ENCODE measurements at regions not wholly inside any gene's neighbourhood (a gene's known extent, or its start where the extent isn't known, plus 50 kb on each side); places are given as distances from the start of the nearest gene placed in this dataset.

DNA sequence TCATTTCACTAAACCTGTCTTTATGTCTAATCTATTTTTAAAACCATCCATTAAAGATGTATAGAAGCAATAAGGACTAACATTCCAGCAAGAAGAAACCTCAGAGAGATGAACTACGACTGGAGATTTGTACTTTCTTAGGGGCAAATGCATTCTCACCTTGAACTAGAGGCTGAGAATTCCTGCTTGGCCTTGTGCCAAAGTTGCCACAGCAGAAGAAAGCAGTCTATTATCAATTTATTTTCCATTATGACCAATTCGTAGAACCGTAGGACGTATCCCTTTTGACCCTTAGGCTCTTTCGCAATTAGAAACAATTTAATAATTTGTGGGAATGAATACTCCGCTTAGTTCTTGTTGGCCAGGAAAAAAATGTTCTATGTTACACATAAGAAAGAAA is 1647.4 kb upstream of the CDH9 start:
- no peaks in the 10 kb centered on the region for H3K4me1 ChIP-seq (replicated peaks)
- H3K4me3 ChIP-seq, result no peak overlapping the region
- H3K9me3 ChIP-seq, result no peaks in the 10 kb centered on the region
- DNase-seq (ENCODE audit: low spot score), result no peak
- TF ChIP-seq, protein P1, sequence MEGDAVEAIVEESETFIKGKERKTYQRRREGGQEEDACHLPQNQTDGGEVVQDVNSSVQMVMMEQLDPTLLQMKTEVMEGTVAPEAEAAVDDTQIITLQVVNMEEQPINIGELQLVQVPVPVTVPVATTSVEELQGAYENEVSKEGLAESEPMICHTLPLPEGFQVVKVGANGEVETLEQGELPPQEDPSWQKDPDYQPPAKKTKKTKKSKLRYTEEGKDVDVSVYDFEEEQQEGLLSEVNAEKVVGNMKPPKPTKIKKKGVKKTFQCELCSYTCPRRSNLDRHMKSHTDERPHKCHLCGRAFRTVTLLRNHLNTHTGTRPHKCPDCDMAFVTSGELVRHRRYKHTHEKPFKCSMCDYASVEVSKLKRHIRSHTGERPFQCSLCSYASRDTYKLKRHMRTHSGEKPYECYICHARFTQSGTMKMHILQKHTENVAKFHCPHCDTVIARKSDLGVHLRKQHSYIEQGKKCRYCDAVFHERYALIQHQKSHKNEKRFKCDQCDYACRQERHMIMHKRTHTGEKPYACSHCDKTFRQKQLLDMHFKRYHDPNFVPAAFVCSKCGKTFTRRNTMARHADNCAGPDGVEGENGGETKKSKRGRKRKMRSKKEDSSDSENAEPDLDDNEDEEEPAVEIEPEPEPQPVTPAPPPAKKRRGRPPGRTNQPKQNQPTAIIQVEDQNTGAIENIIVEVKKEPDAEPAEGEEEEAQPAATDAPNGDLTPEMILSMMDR (IDR thresholded peaks at IDR 0.05), result no peak
- no peak for TF ChIP-seq POLR2AphosphoS5 (IDR thresholded peaks at IDR 0.05)
- TF ChIP-seq POLR2A (IDR thresholded peaks at IDR 0.05), result no peak
- no peaks in the 10 kb centered on the region for H3K36me3 ChIP-seq
- intact Hi-C loops (cut with DNase I), result no loop called here
- no peak overlapping the region for H3K27ac ChIP-seq
- WGBS, result 81% methylated on average over 6 of the region's 6 CpGs
- no peaks in the 10 kb centered on the region for H3K27me3 ChIP-seq (replicated peaks; ENCODE audit: insufficient read depth)

DNA sequence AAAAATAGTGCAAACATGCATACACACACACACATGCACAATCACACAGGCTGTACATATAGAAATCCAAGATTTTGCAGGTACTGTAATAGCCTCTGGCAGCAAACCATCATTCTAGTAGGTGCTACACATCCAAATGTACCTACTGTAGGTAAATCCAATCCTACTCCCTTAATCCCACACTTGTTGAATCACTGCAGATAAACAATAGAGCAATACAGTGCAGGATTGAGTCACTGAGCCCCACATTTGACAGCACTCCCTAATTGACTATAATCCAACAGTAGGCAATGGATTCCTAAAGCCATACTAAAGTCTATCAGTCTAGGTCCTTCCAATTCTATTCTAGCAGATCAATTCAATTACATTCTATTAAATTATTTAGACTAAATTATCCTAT is 1640.5 kb upstream of the CDH9 start:
- TF ChIP-seq POLR2AphosphoS5 (IDR thresholded peaks at IDR 0.05), result no peak
- no peak for TF ChIP-seq POLR2A (IDR thresholded peaks at IDR 0.05)
- TF ChIP-seq, protein P1 (IDR thresholded peaks at IDR 0.05), result no peak
- H3K36me3 ChIP-seq, result no peaks in the 10 kb centered on the region
- intact Hi-C loops (cut with DNase I), result no loop called here
- H3K4me3 ChIP-seq, result no peak overlapping the region
- H3K4me1 ChIP-seq (replicated peaks), result no peaks in the 10 kb centered on the region
- H3K27ac ChIP-seq, result no peak overlapping the region
- no peaks in the 10 kb centered on the region for H3K9me3 ChIP-seq
- DNase-seq (ENCODE audit: low spot score), result no peak
- H3K27me3 ChIP-seq (replicated peaks; ENCODE audit: insufficient read depth), result no peaks in the 10 kb centered on the region

DNA sequence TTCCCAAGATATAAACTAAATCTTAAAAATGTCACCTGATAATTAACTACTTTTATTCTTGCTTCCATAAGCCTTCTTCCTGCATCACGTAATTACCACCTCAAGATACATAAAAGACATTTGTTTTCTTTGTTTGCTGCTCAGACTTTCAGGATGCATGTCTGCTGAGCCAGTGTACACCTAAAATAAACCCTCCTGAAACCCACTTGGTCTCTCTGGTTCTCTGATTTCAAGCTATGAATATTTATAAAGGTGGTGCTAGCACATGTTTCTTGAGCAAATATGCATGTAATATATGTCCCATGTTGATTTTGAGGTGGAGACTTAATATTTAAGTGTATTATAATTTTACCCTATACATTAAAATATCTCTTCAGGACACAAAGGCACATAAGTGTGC is 1627.7 kb upstream of the CDH9 start:
- intact Hi-C loops (cut with DNase I), result no loop called here
- H3K36me3 ChIP-seq, result no peaks in the 10 kb centered on the region
- H3K27ac ChIP-seq, result no peak overlapping the region
- no peaks in the 10 kb centered on the region for H3K9me3 ChIP-seq
- H3K4me1 ChIP-seq (replicated peaks), result no peaks in the 10 kb centered on the region
- H3K4me3 ChIP-seq, result no peak overlapping the region
- no peak for DNase-seq (ENCODE audit: low spot score)
- WGBS, result 80% methylated on average over 1 of the region's 1 CpG
- TF ChIP-seq POLR2A (IDR thresholded peaks at IDR 0.05) (no peak), POLR2AphosphoS5 (IDR thresholded peaks at IDR 0.05) (no peak)
- TF ChIP-seq, protein P1 (IDR thresholded peaks at IDR 0.05), result no peak
- H3K27me3 ChIP-seq (replicated peaks; ENCODE audit: insufficient read depth), result no peaks in the 10 kb centered on the region

DNA sequence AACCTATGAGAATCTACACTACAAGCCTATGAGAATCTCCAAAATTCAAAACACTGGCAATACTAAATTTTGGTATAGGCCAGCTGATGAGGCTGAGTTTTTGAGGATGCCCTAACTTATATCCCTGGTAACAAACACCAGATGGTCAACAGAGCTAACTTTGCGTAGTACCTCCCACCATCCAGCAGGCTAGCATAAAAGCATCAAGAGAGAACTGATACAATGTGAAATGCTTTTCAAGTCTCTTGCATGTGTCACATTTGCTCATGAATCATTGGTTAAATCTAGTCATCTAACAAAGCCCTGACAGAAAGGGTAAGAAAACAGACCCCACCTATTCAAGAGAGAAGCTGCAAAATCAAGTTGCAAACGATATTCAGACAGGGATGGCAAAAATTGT is 1609.7 kb upstream of the CDH9 start:
- no peaks in the 10 kb centered on the region for H3K36me3 ChIP-seq
- H3K9me3 ChIP-seq, result no peaks in the 10 kb centered on the region
- intact Hi-C loops (cut with DNase I), result no loop called here
- H3K27me3 ChIP-seq (replicated peaks; ENCODE audit: insufficient read depth), result no peaks in the 10 kb centered on the region
- 88% methylated on average over 2 of the region's 2 CpGs for WGBS
- no peak for TF ChIP-seq POLR2A (IDR thresholded peaks at IDR 0.05)
- no peak for TF ChIP-seq POLR2AphosphoS5 (IDR thresholded peaks at IDR 0.05)
- TF ChIP-seq, protein P1 (IDR thresholded peaks at IDR 0.05), result no peak
- DNase-seq (ENCODE audit: low spot score), result no peak
- H3K27ac ChIP-seq, result no peak overlapping the region
- no peaks in the 10 kb centered on the region for H3K4me1 ChIP-seq (replicated peaks)
- no peak overlapping the region for H3K4me3 ChIP-seq

DNA sequence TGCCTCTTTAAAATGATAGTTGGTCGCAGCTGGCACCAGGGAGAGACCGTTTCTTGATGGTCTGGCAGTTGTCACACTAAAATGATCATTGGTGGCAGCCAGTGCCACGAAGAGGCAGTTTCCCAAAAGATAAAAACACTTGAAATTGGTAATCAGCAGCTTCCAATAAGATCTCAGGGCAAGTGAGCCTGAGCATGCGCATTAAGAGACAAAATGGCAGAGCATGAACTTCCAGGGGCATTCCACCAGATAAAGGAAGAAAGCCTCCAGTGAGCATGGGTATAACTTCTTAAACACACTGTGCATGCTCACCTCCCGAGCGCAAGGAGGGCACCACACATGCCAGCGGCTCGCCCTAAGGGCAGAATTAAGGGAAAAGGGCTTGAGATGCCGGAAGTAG is 1594.2 kb upstream of the CDH9 start:
- no peak overlapping the region for H3K27ac ChIP-seq
- H3K4me3 ChIP-seq, result no peak overlapping the region
- no peak for TF ChIP-seq POLR2A (IDR thresholded peaks at IDR 0.05)
- TF ChIP-seq, protein P1 (IDR thresholded peaks at IDR 0.05), result no peak
- TF ChIP-seq POLR2AphosphoS5 (IDR thresholded peaks at IDR 0.05), result no peak
- H3K36me3 ChIP-seq, result no peaks in the 10 kb centered on the region
- intact Hi-C loops (cut with DNase I), result no loop called here
- H3K27me3 ChIP-seq (replicated peaks; ENCODE audit: insufficient read depth), result no peaks in the 10 kb centered on the region
- H3K9me3 ChIP-seq, result no peaks in the 10 kb centered on the region
- no peak for DNase-seq (ENCODE audit: low spot score)
- 92% methylated on average over 9 of the region's 9 CpGs for WGBS
- H3K4me1 ChIP-seq (replicated peaks), result no peaks in the 10 kb centered on the region

Data from prostate gland (tissue), 2 donors.